Fibroblast of pulmonary artery (primary cell): ENCODE measurements at regions not wholly inside any gene's neighbourhood (a gene's known extent, or its start where the extent isn't known, plus 50 kb on each side); places are given as distances from the start of the nearest gene placed in this dataset.

Source experiments
- DNase-seq: peaks from one replicate; pipeline ENCODE4 v3.0.0-alpha.2; 2010; ENCODE audit warnings: low read depth
- H3K4me3 ChIP-seq: replicated peaks from 2 replicates; pipeline ENCODE4 v1.5.1; 2011; ENCODE audit warnings: low read depth, mild to moderate bottlenecking, control low read depth, low read length, moderate library complexity
- TF ChIP-seq, protein P1 (sequence below): IDR thresholded peaks from 2 replicates; pipeline ENCODE4 v1.5.1; 2011; ENCODE audit warnings: mild to moderate bottlenecking, control low read depth, low read length, inconsistent platforms; ENCODE audit errors: missing control alignments

DNA sequence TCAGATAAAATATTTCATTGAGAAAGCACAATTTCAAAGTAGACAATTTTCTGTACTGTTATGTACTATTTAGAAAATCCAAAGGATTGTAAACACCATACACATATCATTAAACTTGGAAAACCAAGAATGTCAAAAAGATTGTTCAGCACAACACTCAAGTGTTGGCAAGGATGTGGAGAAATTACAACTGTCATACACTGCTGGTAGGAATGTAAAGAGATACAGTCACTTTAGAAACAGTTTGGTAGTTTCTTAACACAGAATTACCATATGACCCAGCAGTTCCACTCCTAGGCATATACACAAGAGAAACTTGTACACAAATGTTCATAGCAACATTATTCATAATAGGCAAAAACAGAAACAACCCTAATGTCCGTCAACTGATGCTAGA lies 71.2 kb downstream of the OR2K2 start:
- no peak overlapping the region for H3K4me3 ChIP-seq
- DNase-seq: no peak
- TF ChIP-seq, protein P1, sequence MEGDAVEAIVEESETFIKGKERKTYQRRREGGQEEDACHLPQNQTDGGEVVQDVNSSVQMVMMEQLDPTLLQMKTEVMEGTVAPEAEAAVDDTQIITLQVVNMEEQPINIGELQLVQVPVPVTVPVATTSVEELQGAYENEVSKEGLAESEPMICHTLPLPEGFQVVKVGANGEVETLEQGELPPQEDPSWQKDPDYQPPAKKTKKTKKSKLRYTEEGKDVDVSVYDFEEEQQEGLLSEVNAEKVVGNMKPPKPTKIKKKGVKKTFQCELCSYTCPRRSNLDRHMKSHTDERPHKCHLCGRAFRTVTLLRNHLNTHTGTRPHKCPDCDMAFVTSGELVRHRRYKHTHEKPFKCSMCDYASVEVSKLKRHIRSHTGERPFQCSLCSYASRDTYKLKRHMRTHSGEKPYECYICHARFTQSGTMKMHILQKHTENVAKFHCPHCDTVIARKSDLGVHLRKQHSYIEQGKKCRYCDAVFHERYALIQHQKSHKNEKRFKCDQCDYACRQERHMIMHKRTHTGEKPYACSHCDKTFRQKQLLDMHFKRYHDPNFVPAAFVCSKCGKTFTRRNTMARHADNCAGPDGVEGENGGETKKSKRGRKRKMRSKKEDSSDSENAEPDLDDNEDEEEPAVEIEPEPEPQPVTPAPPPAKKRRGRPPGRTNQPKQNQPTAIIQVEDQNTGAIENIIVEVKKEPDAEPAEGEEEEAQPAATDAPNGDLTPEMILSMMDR: no peak

DNA sequence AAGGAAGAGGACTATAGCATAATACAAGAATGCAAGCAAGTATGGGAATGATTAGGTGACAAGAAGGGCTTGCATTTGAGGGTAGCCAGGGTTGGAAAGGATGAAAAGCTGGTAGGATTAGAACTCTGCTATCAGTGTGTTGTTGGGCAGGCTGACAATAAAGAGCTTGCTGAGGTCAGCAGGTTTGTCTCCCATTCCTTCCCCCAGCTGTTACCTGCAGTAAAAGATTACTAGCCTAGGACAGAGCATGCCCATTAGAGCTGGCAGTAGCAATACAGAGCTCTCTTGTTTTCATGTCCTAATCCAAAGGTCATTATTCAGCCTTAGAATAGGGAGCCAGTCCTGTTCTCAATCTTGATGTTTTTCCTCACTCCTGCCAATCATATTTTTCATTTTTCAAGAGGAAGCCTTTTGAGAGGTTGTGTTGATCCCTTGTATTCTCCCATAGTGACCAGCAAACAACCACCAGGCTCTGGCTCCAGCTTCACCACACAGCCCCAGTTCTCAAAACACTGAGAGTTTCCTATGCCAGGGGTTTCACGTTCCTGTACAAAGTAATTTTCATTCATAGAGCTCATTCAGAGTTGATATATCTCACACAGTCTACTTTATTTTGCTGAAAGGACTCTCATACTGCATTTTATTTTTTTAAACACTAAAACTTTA lies 71.7 kb downstream of the OR2K2 start:
- TF ChIP-seq, protein P1: no peak
- no peak overlapping the region for H3K4me3 ChIP-seq
- no peak for DNase-seq

DNA sequence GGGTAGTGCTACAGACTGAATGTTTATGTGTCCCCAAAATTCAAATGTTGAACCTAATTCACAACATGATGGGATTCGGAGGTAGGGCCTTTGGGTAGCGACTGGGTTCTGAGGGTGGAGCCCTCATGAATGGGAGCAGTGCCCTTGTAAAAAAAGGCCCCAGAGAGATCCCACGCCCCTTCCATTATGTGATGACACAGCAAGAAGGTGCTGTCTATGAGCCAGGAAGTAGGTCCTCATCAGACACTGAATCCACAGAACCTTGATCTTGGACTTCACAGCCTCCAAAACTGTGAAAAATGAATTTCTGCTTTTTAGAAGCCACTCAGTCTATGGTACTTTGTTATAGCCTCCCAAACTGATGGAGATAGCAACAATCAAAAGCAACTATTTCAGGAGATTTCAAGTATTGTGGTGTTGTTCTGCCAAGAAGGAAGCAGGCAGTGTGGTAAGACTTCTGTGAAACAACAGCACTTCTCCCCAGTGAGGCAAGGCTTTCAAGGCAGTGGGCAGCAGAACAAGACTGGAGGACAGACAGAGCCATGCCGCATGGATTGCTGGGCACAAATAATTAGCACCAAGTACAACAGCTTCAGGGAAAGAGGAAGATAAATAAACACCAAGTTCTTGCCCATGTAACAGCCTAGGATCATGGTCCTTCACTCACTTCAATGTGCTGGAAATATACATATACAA lies 76.1 kb downstream of the OR2K2 start:
- H3K4me3 ChIP-seq: no peak overlapping the region
- no peak for DNase-seq
- TF ChIP-seq, protein P1: no peak

DNA sequence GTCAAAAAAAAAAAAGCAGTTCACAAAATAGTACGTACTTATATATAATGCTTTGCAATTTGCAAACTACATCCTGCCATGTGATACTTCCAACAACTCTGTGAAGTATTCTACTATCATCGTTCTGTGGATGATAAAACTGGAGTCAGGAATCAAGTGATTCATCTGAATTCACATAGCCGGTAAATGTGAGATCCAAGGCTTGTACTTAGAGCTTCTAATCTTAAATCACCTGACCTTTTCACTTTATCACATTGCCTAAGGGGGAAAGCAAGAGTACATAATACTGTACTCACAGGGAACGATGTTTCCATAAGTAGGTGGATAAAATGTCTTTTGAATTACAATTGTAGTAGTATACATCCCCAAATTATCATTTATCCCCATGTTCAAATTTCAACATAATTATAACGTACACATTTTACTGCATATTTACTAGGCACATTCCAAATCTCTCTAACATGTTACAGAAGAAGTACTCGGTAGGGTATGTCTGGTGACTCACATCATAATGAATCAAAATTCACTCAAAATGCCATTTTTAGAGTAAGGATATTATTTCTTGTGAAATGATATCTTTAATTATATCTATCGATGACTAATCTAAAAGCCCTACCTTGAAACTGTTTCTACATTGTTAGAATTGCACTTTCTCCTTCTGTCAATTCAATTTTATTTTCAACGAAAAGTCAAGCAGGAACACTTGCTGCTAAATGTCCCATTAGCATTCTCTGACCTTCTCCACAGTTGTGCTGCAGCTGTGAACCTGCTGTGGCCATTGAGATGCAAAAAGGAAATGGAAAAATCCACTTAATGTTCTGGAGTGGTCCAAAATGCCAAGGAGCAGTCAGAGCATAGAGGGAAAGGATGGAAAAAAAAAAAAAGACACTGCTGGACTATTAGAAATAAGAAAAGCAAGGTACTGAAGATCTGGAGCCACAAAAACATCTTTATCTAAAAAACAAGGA lies 78.9 kb downstream of the OR2K2 start:
- TF ChIP-seq, protein P1: no peak
- no peak overlapping the region for H3K4me3 ChIP-seq
- DNase-seq: no peak

DNA sequence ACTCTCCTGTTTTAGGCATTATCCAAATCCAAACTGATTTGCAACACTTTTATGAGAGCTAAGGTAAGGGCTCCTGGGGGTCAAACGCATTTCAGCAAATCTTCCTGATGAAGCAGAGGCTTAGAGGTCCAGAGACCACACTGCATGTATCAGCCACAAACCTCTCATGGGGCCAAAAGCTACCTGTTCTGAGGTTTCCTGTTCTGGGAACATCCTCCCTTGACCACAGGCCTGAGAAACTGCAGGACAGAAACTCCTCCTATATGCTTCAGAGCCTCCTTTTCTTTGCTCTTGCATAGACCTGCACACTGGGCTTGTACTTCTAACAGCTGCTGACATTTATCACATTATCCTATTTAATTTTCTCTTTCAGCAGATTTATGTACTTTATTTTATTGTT lies 92.6 kb downstream of the OR2K2 start:
- no peak for DNase-seq
- TF ChIP-seq, protein P1: no peak

DNA sequence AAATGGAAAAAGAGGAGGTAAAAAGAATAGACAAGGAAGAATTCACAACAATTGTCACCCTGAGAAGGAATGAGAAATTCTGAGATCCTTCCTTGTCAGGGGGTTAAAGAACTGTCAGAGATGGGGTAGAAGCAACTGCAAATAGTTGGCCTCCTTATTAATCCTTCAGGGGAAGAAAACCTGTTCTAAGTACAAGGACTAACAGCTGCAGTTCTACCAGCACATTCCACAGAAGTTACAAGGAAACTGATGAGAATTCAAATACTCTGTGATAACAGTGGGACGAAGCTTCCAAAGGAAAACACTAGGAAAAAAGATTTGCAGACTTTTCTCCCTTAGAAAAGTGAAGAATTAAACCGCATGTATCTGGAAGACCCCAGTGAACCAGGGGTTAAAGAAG lies 93.7 kb downstream of the OR2K2 start:
- DNase-seq: no peak
- no peak overlapping the region for H3K4me3 ChIP-seq
- TF ChIP-seq, protein P1: no peak

More for the DNA sequence above, 92.6 kb downstream of the OR2K2 start:
- no peak overlapping the region for H3K4me3 ChIP-seq
